Endothelial cell of umbilical vein (primary cell): ENCODE measurements at regions not wholly inside any gene's neighbourhood (a gene's known extent, or its start where the extent isn't known, plus 50 kb on each side); places are given as distances from the start of the nearest gene placed in this dataset.

Experiments
- EZH2 ChIP-seq: IDR thresholded peaks from 2 replicates; pipeline ENCODE4 v1.6.1; 2012; ENCODE audit warnings: borderline replicate concordance, low read depth, mild to moderate bottlenecking, moderate library complexity, low read length, inconsistent platforms; ENCODE audit not compliant: severe bottlenecking
- FOS ChIP-seq: IDR thresholded peaks from 2 replicates; pipeline ENCODE4 v1.6.1; 2011; ENCODE audit warnings: mild to moderate bottlenecking, low read length, moderate library complexity, borderline replicate concordance; ENCODE audit not compliant: insufficient read depth
- JUN ChIP-seq: IDR thresholded peaks from 2 replicates; pipeline ENCODE4 v1.6.1; 2011; ENCODE audit warnings: borderline replicate concordance, low read depth; ENCODE audit not compliant: insufficient read length, insufficient read depth
- POLR2A ChIP-seq: IDR thresholded peaks from 2 replicates; pipeline ENCODE4 v1.6.1; 2012; ENCODE audit warnings: low read depth, mild to moderate bottlenecking, control low read depth, low read length
- POLR2AphosphoS5 ChIP-seq: IDR thresholded peaks from 2 replicates; pipeline ENCODE4 v1.6.1; 2012; ENCODE audit warnings: low read depth, mild to moderate bottlenecking, control low read depth, low read length, moderate library complexity; ENCODE audit not compliant: insufficient read depth
- TF ChIP-seq, protein P1 (sequence below): IDR thresholded peaks from 2 replicates; pipeline ENCODE4 v1.6.1; 2011; ENCODE audit not compliant: insufficient read depth, insufficient read length
- TF ChIP-seq, protein P2 (sequence below), 2 donors: IDR thresholded peaks; 1 replicate in 1 of 2; 2 replicates in 1 of 2; pipeline ENCODE4 v1.5.1; 2011; ENCODE audit warnings: low read length in 2 of 2, mild to moderate bottlenecking in 2 of 2, moderate library complexity in 2 of 2, control low read depth in 1 of 2, inconsistent platforms in 1 of 2, low read depth in 1 of 2; ENCODE audit not compliant: insufficient read depth in 1 of 2; ENCODE audit errors: extremely low read depth in 1 of 2

DNA sequence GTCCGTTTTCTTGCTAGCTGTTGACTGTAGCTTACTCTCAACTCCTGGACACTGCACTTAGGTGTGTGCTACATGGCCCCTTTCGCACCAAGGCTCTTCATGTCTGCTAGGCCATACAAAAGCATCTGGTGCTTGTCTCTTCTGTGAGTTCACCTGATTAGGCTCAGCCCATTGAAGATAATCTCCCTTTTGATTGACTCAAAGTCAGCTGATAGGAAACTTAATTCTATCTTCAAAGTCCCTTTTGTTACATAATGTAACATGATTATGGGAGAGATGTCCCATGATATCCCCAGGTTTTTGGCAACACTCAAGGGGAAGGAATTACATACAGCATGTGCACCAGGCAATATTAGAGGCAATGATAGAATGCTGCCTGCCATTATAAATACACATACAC lies 263.0 kb upstream of the JAG1 start:
- TF ChIP-seq, protein P1, sequence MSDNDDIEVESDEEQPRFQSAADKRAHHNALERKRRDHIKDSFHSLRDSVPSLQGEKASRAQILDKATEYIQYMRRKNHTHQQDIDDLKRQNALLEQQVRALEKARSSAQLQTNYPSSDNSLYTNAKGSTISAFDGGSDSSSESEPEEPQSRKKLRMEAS = no peak
- TF ChIP-seq, protein P2, sequence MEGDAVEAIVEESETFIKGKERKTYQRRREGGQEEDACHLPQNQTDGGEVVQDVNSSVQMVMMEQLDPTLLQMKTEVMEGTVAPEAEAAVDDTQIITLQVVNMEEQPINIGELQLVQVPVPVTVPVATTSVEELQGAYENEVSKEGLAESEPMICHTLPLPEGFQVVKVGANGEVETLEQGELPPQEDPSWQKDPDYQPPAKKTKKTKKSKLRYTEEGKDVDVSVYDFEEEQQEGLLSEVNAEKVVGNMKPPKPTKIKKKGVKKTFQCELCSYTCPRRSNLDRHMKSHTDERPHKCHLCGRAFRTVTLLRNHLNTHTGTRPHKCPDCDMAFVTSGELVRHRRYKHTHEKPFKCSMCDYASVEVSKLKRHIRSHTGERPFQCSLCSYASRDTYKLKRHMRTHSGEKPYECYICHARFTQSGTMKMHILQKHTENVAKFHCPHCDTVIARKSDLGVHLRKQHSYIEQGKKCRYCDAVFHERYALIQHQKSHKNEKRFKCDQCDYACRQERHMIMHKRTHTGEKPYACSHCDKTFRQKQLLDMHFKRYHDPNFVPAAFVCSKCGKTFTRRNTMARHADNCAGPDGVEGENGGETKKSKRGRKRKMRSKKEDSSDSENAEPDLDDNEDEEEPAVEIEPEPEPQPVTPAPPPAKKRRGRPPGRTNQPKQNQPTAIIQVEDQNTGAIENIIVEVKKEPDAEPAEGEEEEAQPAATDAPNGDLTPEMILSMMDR (IDR thresholded peaks at IDR 0.05; ENCODE audit: extremely low read depth in 1 of 2, insufficient read depth in 1 of 2, low read depth in 1 of 2, low read length in 2 of 2) = no peak
- no peak for TF ChIP-seq POLR2A
- no peak for TF ChIP-seq POLR2AphosphoS5
- no peak for TF ChIP-seq JUN
- no peak for TF ChIP-seq EZH2
- TF ChIP-seq FOS = no peak
